Small intestine (tissue), 7 donors: ENCODE measurements at regions not wholly inside any gene's neighbourhood (a gene's known extent, or its start where the extent isn't known, plus 50 kb on each side); places are given as distances from the start of the nearest gene placed in this dataset.

Experiments used
- DNase-seq, 2 donors: peaks; one replicate each; pipeline versions ENCODE4 v3.0.0 to v3.0.0-alpha.2; 2013
- FAIRE-seq: peaks from 2 replicates; lab custom pipeline; 2012; peaks lifted over from hg19 to GRCh38; lab: Jason Lieb, UNC
- H3K27ac ChIP-seq, 3 donors: one replicate each; pipeline ENCODE4 v1.5.1; 2013; ENCODE audit warnings: low read length in 2 of 3, mild to moderate bottlenecking in 2 of 3, control low read depth in 1 of 3, inconsistent platforms in 1 of 3, low read depth in 1 of 3, moderate library complexity in 1 of 3
- H3K27me3 ChIP-seq, 3 donors: one replicate each; pipeline ENCODE4 v1.6.1; 2013; ENCODE audit warnings: low read length in 3 of 3, inconsistent platforms in 1 of 3; ENCODE audit not compliant: control insufficient read depth in 3 of 3, insufficient read depth in 3 of 3
- H3K36me3 ChIP-seq, 3 donors: one replicate each; pipeline ENCODE4 v1.6.1; 2013; ENCODE audit warnings: low read length in 3 of 3, inconsistent platforms in 1 of 3, low read depth in 1 of 3, mild to moderate bottlenecking in 1 of 3, moderate library complexity in 1 of 3; ENCODE audit not compliant: control insufficient read depth in 3 of 3, insufficient read depth in 2 of 3
- H3K4me1 ChIP-seq, 3 donors: one replicate each; pipeline ENCODE4 v1.6.1; 2013; ENCODE audit warnings: low read length in 2 of 3, inconsistent platforms in 1 of 3, low read depth in 1 of 3, mild to moderate bottlenecking in 1 of 3, moderate library complexity in 1 of 3; ENCODE audit not compliant: control insufficient read depth in 3 of 3, insufficient read depth in 2 of 3
- H3K4me3 ChIP-seq, 3 donors: one replicate each; pipeline ENCODE4 v1.5.1; 2013; ENCODE audit warnings: low read length in 3 of 3, control low read depth in 1 of 3, inconsistent platforms in 1 of 3, low read depth in 1 of 3, mild to moderate bottlenecking in 1 of 3, moderate library complexity in 1 of 3
- H3K9me3 ChIP-seq, 2 donors: one replicate each; pipeline ENCODE4 v1.6.1; 2013; ENCODE audit warnings: low read depth in 1 of 2, low read length in 1 of 2; ENCODE audit not compliant: control insufficient read depth in 2 of 2, insufficient read depth in 1 of 2
- WGBS, 3 donors: extraction: QIAGEN DNeasy Blood & Tissue Kit; methylation state at CpG; one replicate each; pipeline ENCODE4 v1.1.7; 2013; 5-methylcytosine and 5-hydroxymethylcytosine counted together
- donor health status: healthy with polysubstance abuse.
- donor health status: control.
- donor health status: control.
- donor health status: Bipolar disorder and iron deficiency.
- donor health status: healthy.

GRCh38 chr21:15423676-15424445 is 305.9 kb upstream of the USP25 start:
- Histone ChIP-seq H3K36me3 (no peaks in the 10 kb centered on the region), H3K27ac (no peak overlapping the region), H3K9me3 (no peaks in the 10 kb centered on the region), H3K4me1 (no peaks in the 10 kb centered on the region), H3K27me3 (no peaks in the 10 kb centered on the region), H3K4me3 (no peak overlapping the region)
- no peak for DNase-seq
- no peak for FAIRE-seq
- 73 to 82% (median 81%) methylated on average over 4 of the region's 4 CpGs for WGBS, 3 donors

- Histone ChIP-seq H3K27ac (no peak overlapping the region), H3K27me3 (no peaks in the 10 kb centered on the region), H3K4me3 (no peak overlapping the region), H3K4me1 (no peaks in the 10 kb centered on the region), H3K9me3 (no peaks in the 10 kb centered on the region), H3K36me3 (no peaks in the 10 kb centered on the region)
- no peak for DNase-seq
- no peak for FAIRE-seq
- WGBS, 3 donors: 78 to 86% (median 83%) methylated on average over 3 of the region's 3 CpGs
These were observed 304.7 kb upstream of the USP25 start for GRCh38 chr21:15425049-15425448.

- no peak for FAIRE-seq
- WGBS, 3 donors: 66 to 90% (median 84%) methylated on average over 2 of the region's 2 CpGs
- peaks cover 0 to 5% of the 10 kb centered on the region in 2 donors for H3K9me3 ChIP-seq
- H3K27ac ChIP-seq: no peak overlapping the region
- H3K27me3 ChIP-seq: no peaks in the 10 kb centered on the region
- no peaks in the 10 kb centered on the region for H3K4me1 ChIP-seq
- H3K4me3 ChIP-seq: no peak overlapping the region
- no peaks in the 10 kb centered on the region for H3K36me3 ChIP-seq
- no peak for DNase-seq
These were observed 299.8 kb upstream of the USP25 start for GRCh38 chr21:15430023-15430422.

GRCh38 chr21:15430577-15430976 is 299.2 kb upstream of the USP25 start:
- H3K4me3 ChIP-seq: no peak overlapping the region
- FAIRE-seq: no peak
- H3K9me3 ChIP-seq: peaks cover 0 to 5% of the 10 kb centered on the region in 2 donors
- no peak for DNase-seq
- H3K4me1 ChIP-seq: no peaks in the 10 kb centered on the region
- H3K27me3 ChIP-seq: no peaks in the 10 kb centered on the region
- WGBS, 3 donors: 61 to 81% (median 80%) methylated on average over 3 of the region's 3 CpGs
- no peaks in the 10 kb centered on the region for H3K36me3 ChIP-seq
- H3K27ac ChIP-seq: no peak overlapping the region

- DNase-seq: no peak
- H3K4me1 ChIP-seq: no peaks in the 10 kb centered on the region
- peaks cover 0 to 5% of the 10 kb centered on the region in 2 donors for H3K9me3 ChIP-seq
- no peaks in the 10 kb centered on the region for H3K36me3 ChIP-seq
- 94 to 100% (median 95%) methylated on average over 1 of the region's 1 CpG for WGBS, 3 donors
- no peak overlapping the region for H3K27ac ChIP-seq
- no peak for FAIRE-seq
- no peak overlapping the region for H3K4me3 ChIP-seq
- no peaks in the 10 kb centered on the region for H3K27me3 ChIP-seq
These were observed 298.7 kb upstream of the USP25 start for GRCh38 chr21:15431053-15431452.

GRCh38 chr21:15433091-15433490 is 296.7 kb upstream of the USP25 start:
- Histone ChIP-seq H3K36me3 (no peaks in the 10 kb centered on the region), H3K4me1 (no peaks in the 10 kb centered on the region), H3K4me3 (no peak overlapping the region), H3K27me3 (no peaks in the 10 kb centered on the region), H3K9me3 (peaks cover 0 to 5% of the 10 kb centered on the region in 2 donors), H3K27ac (no peak overlapping the region)
- DNase-seq (no peak), FAIRE-seq (no peak)
- 76 to 81% (median 79%) methylated on average over 4 of the region's 4 CpGs for WGBS, 3 donors

- no peaks in the 10 kb centered on the region for H3K36me3 ChIP-seq
- DNase-seq (no peak), FAIRE-seq (no peak)
- no peak overlapping the region for H3K4me3 ChIP-seq
- H3K9me3 ChIP-seq: peaks cover 0 to 5% of the 10 kb centered on the region in 2 donors
- no peaks in the 10 kb centered on the region for H3K27me3 ChIP-seq
- no peaks in the 10 kb centered on the region for H3K4me1 ChIP-seq
- 77 to 87% (median 87%) methylated on average over 2 of the region's 2 CpGs for whole genome bisulfite sequencing, 3 donors
- H3K27ac ChIP-seq: no peak overlapping the region
These were observed 295.4 kb upstream of the USP25 start for GRCh38 chr21:15434163-15434905.

- no peak for DNase-seq
- H3K4me3 ChIP-seq: no peak overlapping the region
- no peaks in the 10 kb centered on the region for H3K4me1 ChIP-seq
- 84 to 94% (median 86%) methylated on average over 1 of the region's 1 CpG for WGBS, 3 donors
- H3K9me3 ChIP-seq: peaks cover 0 to 5% of the 10 kb centered on the region in 2 donors
- H3K27me3 ChIP-seq: no peaks in the 10 kb centered on the region
- no peak overlapping the region for H3K27ac ChIP-seq
- no peaks in the 10 kb centered on the region for H3K36me3 ChIP-seq
- FAIRE-seq: no peak
These were observed 293.8 kb upstream of the USP25 start for GRCh38 chr21:15436031-15436430.
